GM23338 (cell line): ENCODE measurements at regions not wholly inside any gene's neighbourhood (a gene's known extent, or its start where the extent isn't known, plus 50 kb on each side); places are given as distances from the start of the nearest gene placed in this dataset.

Source experiments
- ATAC-seq: fragments of 200-7000 bp; cut with Tn5 transposase; 3 replicates; pipeline ENCODE4 v1.9.1; 2020
- DNase-seq: peaks from one replicate; pipeline ENCODE4 v3.0.0-alpha.2; 2015; ENCODE audit warnings: low spot score
- H2AFZ ChIP-seq: fragments of 200-600 bp; sonication (generic); 2 replicates; pipeline ENCODE4 v1.8.0; 2016; ENCODE audit warnings: antibody characterized with exemption, mild to moderate bottlenecking, moderate library complexity
- H3F3A ChIP-seq: fragments of 200-600 bp; sonication (generic); replicated peaks from 2 replicates; pipeline ENCODE4 v1.8.0; 2017; ENCODE audit warnings: antibody characterized with exemption, mixed run types, low read depth
- H3K27ac ChIP-seq: fragments of 200-600 bp; sonication (generic); 2 replicates; pipeline ENCODE4 v1.6.1; 2016; ENCODE audit warnings: low read depth
- H3K27me3 ChIP-seq: fragments of 200-600 bp; sonication (generic); 2 replicates; pipeline ENCODE4 v1.8.0; 2016; ENCODE audit warnings: mild to moderate bottlenecking, mixed run types, moderate library complexity; ENCODE audit not compliant: insufficient read depth
- H3K36me3 ChIP-seq: fragments of 200-600 bp; sonication (generic); 2 replicates; pipeline ENCODE4 v1.8.0; 2016; ENCODE audit warnings: mild to moderate bottlenecking; ENCODE audit not compliant: insufficient read depth
- H3K4me1 ChIP-seq: fragments of 200-600 bp; sonication (generic); 2 replicates; pipeline ENCODE4 v1.8.0; 2016; ENCODE audit warnings: mild to moderate bottlenecking, moderate library complexity; ENCODE audit not compliant: insufficient read depth
- H3K4me2 ChIP-seq: fragments of 200-600 bp; sonication (generic); 2 replicates; pipeline ENCODE4 v1.7.1; 2017; ENCODE audit warnings: mixed run types
- H3K4me3 ChIP-seq: fragments of 200-600 bp; sonication (generic); 2 replicates; pipeline ENCODE4 v1.6.1; 2016; ENCODE audit warnings: mixed run types
- H3K79me2 ChIP-seq: fragments of 200-600 bp; sonication (generic); replicated peaks from 2 replicates; pipeline ENCODE4 v1.8.0; 2017; ENCODE audit warnings: mild to moderate bottlenecking; ENCODE audit not compliant: insufficient read depth
- H3K9me2 ChIP-seq: fragments of 200-600 bp; sonication (generic); 2 replicates; pipeline ENCODE4 v1.8.0; 2017; ENCODE audit not compliant: insufficient read depth
- H4K20me1 ChIP-seq: fragments of 200-600 bp; sonication (generic); replicated peaks from 2 replicates; pipeline ENCODE4 v1.8.0; 2017; ENCODE audit warnings: mild to moderate bottlenecking; ENCODE audit not compliant: insufficient read depth
- H3K27ac Mint-ChIP-seq: 2 replicates; pipeline ENCODE4 v1.8.0; 2020; ENCODE audit warnings: inconsistent platforms, mild to moderate bottlenecking, moderate library complexity, mixed read lengths
- H3K27me3 Mint-ChIP-seq: 3 replicates; pipeline ENCODE4 v1.8.0; 2022; ENCODE audit warnings: low read depth, mild to moderate bottlenecking, moderate library complexity, mixed read lengths, inconsistent platforms; ENCODE audit not compliant: insufficient read depth, poor library complexity
- H3K36me3 Mint-ChIP-seq: 3 replicates; pipeline ENCODE4 v1.8.0; 2021; ENCODE audit warnings: low read depth, mild to moderate bottlenecking, inconsistent platforms, moderate library complexity, mixed read lengths
- H3K4me1 Mint-ChIP-seq: 3 replicates; pipeline ENCODE4 v1.8.0; 2020; ENCODE audit warnings: mild to moderate bottlenecking, inconsistent platforms, mixed read lengths
- H3K4me3 Mint-ChIP-seq: 3 replicates; pipeline ENCODE4 v1.8.0; 2021; ENCODE audit warnings: moderate library complexity, mild to moderate bottlenecking, inconsistent platforms, mixed read lengths
- H3K9me3 Mint-ChIP-seq: 3 replicates; pipeline ENCODE4 v1.8.0; 2020; ENCODE audit warnings: moderate library complexity, mild to moderate bottlenecking, inconsistent platforms, mixed read lengths
- CTCF ChIP-seq, 2 experiments: fragments of 200-600 bp in 1 of 2; sonication (generic) in 1 of 2; conservative IDR thresholded peaks; 2 replicates each; pipeline versions ENCODE4 v1.5.1 to v1.6.1; 2016 to 2017; ENCODE audit warnings: antibody characterized with exemption in 2 of 2, low read depth in 2 of 2, mild to moderate bottlenecking in 2 of 2, moderate library complexity in 1 of 2
- ETS1 ChIP-seq: IDR thresholded peaks from 2 replicates; pipeline ENCODE4 v1.6.1; 2016; ENCODE audit warnings: antibody characterized with exemption
- EZH2phosphoT487 ChIP-seq: fragments of 200-600 bp; sonication (generic); IDR thresholded peaks from one replicate; pipeline ENCODE4 v1.8.1; 2018; ENCODE audit warnings: antibody characterized with exemption; ENCODE audit not compliant: unreplicated experiment
- REST ChIP-seq: IDR thresholded peaks from one replicate; pipeline ENCODE4 v1.6.1; 2018; ENCODE audit warnings: antibody characterized with exemption; ENCODE audit not compliant: unreplicated experiment

GRCh38 chr16:85235991-85236817 lies 123.9 kb upstream of the CIBAR2 start (continued):
- no peak for TF ChIP-seq ETS1

GRCh38 chr16:85236818-85237150 lies 124.5 kb upstream of the CIBAR2 start:
- H3K27me3 Mint-ChIP-seq: peaks cover 16% of the 10 kb centered on the region
- no peak for DNase-seq

More at GRCh38 chr16:85236818-85237150, 124.5 kb upstream of the CIBAR2 start:
- ATAC-seq: no peak
- Histone ChIP-seq H2AFZ (no peak overlapping the region), H4K20me1 (no peaks in the 10 kb centered on the region), H3K4me1 (peaks cover 33% of the 10 kb centered on the region), H3K27ac (no peak overlapping the region), H3K79me2 (peaks cover 17% of the 10 kb centered on the region; the same call in 1 of the 2 replicates), H3K27me3 (no peaks in the 10 kb centered on the region), H3K9me2 (no peaks in the 10 kb centered on the region), H3K4me2 (no peak overlapping the region), H3K4me3 (no peak overlapping the region), H3K36me3 (no peaks in the 10 kb centered on the region), H3F3A (peaks cover 15% of the 10 kb centered on the region)
- H3K9me3 Mint-ChIP-seq: no peaks in the 10 kb centered on the region
- TF ChIP-seq CTCF (conservative IDR thresholded peaks at IDR 0.05; ENCODE audit: low read depth in 2 of 2): no peak
- no peak for TF ChIP-seq REST
- TF ChIP-seq EZH2phosphoT487: no peak
- H3K4me3 Mint-ChIP-seq: peak overlapping the region; percentile 55; the same call in 1 of the 3 replicates
- peaks cover 52% of the 10 kb centered on the region for H3K4me1 Mint-ChIP-seq
- no peak overlapping the region for H3K27ac Mint-ChIP-seq
- H3K36me3 Mint-ChIP-seq: no peaks in the 10 kb centered on the region; the same call in 2 of the 3 replicates
